ENCODE measurements at regions not wholly inside any gene's neighbourhood (a gene's known extent, or its start where the extent isn't known, plus 50 kb on each side); places are given as distances from the start of the nearest gene placed in this dataset.

DNA sequence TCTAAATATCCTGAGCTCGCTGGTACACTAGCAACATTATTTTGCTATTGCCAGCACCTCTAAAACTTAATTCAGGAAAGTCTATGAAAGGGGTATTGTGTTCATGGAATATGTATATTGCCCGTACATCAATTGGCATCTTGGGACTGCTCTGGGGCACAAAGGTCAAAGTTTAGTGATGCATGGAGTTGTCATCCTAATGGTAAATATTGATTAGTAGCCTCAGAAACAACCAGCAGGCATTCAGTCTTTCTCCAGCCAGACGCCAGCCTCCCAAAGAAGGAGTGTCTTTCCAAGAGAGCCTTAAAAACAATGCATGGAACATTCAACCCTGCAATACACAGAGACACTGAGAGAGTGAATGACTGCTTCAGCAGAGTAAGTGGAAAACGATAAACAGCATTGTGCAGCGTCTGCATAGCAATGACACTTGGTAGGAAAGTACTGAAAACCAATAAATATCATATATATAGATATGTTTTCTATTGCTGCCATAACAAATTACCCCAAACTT, 377.3 kb downstream of the SHQ1 start:
- Mint-ChIP-seq H3K4me3 (no peak overlapping the region), H3K4me1 (ENCODE audit: low read depth) (peaks cover 13% of the 10 kb centered on the region), H3K27me3 (ENCODE audit: low read depth) (peaks cover 6% of the 10 kb centered on the region), H3K9me3 (peaks cover 3% of the 10 kb centered on the region), H3K36me3 (ENCODE audit: insufficient read depth) (no peaks in the 10 kb centered on the region)
- ATAC-seq (no peak), DNase-seq (no peak)

DNA sequence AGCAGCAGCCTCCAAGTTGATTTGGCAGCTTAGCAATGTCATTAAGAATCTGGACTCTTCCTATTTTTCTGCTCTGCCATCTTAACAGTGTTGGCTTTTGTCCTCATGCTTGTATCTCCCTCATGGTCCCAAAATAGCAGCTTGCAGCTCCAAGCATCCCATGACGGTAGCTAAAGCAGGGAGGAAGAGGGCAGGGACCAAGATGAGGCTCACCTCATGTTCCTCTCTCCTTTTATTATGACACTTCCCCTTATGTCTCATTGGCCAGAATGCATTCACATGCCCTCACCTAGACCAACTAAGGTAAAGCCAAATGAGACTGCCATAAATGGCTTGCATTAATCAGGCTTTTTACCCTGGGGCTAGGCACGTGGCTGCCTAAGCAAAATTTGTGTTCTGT, 382.4 kb downstream of the SHQ1 start:
- H3K27me3 Mint-ChIP-seq (ENCODE audit: low read depth), result peaks cover 8% of the 10 kb centered on the region
- no peaks in the 10 kb centered on the region for H3K36me3 Mint-ChIP-seq (ENCODE audit: insufficient read depth)
- H3K4me3 Mint-ChIP-seq, result no peak overlapping the region
- DNase-seq (no peak), ATAC-seq (no peak)
- no peaks in the 10 kb centered on the region for H3K4me1 Mint-ChIP-seq (ENCODE audit: low read depth)
- peaks cover 3% of the 10 kb centered on the region for H3K9me3 Mint-ChIP-seq

DNA sequence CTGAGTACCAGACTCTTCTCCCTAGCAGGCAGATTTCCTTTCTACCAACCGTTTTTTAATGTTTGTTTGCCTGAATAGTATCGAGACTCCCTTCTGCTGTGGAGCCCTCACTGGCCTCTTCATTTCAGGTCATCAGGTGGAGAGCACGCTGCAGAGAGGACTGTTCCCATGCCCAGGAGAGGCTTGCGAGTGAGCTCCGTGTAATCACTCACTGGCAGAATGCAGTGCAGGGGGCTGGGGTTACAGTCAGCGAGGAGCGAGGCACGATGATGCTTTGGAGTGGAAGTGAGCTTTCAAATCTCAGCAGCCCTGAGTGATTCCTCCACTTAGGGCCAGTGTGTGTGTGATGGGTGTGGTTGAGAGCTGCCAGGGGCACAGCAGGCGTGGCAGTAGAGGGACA, 385.2 kb downstream of the SHQ1 start:
- no peak overlapping the region for H3K4me3 Mint-ChIP-seq
- H3K4me1 Mint-ChIP-seq (ENCODE audit: low read depth), result no peaks in the 10 kb centered on the region
- no peaks in the 10 kb centered on the region for H3K9me3 Mint-ChIP-seq
- no peaks in the 10 kb centered on the region for H3K36me3 Mint-ChIP-seq (ENCODE audit: insufficient read depth)
- H3K27me3 Mint-ChIP-seq (ENCODE audit: low read depth), result peaks cover 5% of the 10 kb centered on the region
- ATAC-seq, result no peak
- DNase-seq, result no peak

DNA sequence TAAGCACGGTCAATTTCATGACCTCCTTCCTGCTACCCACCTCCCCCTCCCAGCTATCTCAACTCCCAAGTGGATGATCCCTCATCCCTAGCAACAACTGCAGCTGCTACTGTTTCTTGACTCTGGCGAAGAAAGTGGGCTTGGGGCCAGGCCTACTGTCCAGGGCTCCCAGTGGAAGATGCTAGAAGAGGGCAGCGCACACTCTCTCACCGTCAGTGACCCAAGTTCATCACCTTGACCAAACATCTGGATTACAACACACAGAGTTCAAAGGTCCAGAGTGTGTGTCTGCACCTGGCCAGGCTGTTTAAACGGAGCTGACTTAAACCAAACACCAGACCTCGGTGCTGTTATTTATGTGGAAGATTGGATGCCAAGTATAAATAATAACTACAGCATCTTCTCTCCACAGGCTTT, 385.6 kb downstream of the SHQ1 start:
- DNase-seq (no peak), ATAC-seq (no peak)
- peaks cover 5% of the 10 kb centered on the region for H3K27me3 Mint-ChIP-seq (ENCODE audit: low read depth)
- no peaks in the 10 kb centered on the region for H3K4me1 Mint-ChIP-seq (ENCODE audit: low read depth)
- H3K4me3 Mint-ChIP-seq, result no peak overlapping the region
- H3K9me3 Mint-ChIP-seq, result no peaks in the 10 kb centered on the region
- no peaks in the 10 kb centered on the region for H3K36me3 Mint-ChIP-seq (ENCODE audit: insufficient read depth)

DNA sequence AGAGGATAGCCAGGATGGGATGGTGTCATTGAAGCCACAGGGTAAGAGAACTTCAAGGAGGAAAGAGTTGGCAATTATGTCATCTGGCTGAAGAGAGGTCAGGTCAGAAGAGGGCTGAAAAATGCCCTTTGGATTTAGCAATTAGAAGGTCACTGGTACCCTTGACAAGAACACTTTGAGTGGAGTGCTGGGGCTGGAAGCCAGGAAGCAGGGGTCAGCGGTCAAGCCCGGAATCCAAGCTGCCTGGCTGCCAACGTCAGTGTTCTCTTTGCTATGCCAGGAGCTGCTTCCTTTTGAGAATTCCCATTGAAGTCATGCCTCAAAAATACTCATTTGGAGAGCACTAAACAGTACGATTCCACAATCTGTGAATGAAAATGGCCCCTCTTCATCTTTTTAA, 386.5 kb downstream of the SHQ1 start:
- no peaks in the 10 kb centered on the region for H3K4me1 Mint-ChIP-seq (ENCODE audit: low read depth)
- no peaks in the 10 kb centered on the region for H3K36me3 Mint-ChIP-seq (ENCODE audit: insufficient read depth)
- no peaks in the 10 kb centered on the region for H3K9me3 Mint-ChIP-seq
- H3K4me3 Mint-ChIP-seq, result no peak overlapping the region
- ATAC-seq (no peak), DNase-seq (no peak)
- H3K27me3 Mint-ChIP-seq (ENCODE audit: low read depth), result peaks cover 5% of the 10 kb centered on the region

DNA sequence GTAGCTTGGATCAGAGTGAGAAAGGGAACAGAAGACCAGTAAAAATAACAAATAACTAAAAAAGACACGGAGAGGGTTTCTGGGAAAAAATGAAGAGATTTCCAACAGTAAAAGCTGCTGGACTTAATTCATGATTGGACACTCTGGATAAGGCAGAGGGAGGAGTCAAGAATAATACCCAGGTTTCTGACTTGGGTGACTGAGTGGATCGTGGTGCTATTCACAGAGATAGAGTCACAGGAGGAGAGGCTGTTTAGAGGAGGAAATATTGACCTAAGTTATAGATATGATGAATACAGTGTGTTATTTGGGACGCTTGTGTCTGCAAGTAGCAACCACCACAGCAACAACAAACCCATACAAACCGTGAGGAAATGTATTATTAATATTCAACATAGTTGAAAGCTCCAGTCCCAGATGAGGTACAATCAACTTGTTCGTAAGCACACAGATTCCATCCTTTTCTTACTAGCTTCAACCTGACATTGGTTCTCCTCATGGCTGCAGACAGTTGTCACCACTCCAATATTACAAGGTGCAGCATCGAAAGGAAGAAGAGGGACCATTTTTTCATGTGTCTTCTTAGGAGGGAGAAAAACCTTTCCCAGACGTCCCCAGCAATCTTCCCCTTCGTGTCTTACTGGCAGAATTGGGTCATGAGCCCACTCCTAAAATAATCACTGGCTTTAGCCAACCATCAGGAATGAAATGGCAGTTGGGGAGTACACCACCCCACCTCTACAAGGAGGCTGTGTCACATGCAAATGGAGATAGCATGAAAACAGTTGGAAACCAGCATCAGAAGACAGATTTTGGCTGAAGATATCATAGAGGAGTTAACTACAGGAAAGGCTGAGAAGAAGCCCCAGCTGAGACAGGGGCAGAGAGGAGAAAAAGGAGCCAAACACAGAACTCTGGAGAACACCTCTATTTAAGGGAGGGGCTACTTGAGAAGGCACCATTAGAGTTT, 387.8 kb downstream of the SHQ1 start:
- ATAC-seq, result no peak
- no peaks in the 10 kb centered on the region for H3K36me3 Mint-ChIP-seq (ENCODE audit: insufficient read depth)

DNA sequence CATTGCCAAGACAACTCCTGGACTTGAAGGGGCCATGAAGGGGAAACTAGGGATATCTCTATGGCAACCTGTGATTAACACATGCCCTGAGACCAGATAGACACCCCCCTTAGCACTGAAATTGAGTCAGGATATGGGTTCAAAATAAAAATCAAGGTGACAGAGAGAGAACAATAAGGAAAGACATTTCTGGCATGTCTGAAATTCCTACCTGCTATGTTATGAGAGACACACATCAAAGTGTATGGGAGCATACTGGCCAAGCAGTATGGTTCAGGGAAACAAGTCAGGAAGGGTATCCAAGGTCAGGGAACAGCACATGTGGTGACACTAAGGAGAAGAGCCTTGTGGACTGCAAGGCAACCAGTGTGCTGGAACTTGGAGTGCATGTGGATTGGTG, 388.7 kb downstream of the SHQ1 start:
- peaks cover 7% of the 10 kb centered on the region for H3K27me3 Mint-ChIP-seq (ENCODE audit: low read depth)
- ATAC-seq (no peak), DNase-seq (no peak)
- H3K36me3 Mint-ChIP-seq (ENCODE audit: insufficient read depth), result no peaks in the 10 kb centered on the region
- no peaks in the 10 kb centered on the region for H3K9me3 Mint-ChIP-seq
- H3K4me1 Mint-ChIP-seq (ENCODE audit: low read depth), result peaks cover 7% of the 10 kb centered on the region
- no peak overlapping the region for H3K4me3 Mint-ChIP-seq

More for the DNA sequence above, 387.8 kb downstream of the SHQ1 start:
- no peaks in the 10 kb centered on the region for H3K9me3 Mint-ChIP-seq
- DNase-seq, result no peak
- H3K4me3 Mint-ChIP-seq, result no peak overlapping the region
- peaks cover 5% of the 10 kb centered on the region for H3K27me3 Mint-ChIP-seq (ENCODE audit: low read depth)
- peaks cover 3% of the 10 kb centered on the region for H3K4me1 Mint-ChIP-seq (ENCODE audit: low read depth)

DNA sequence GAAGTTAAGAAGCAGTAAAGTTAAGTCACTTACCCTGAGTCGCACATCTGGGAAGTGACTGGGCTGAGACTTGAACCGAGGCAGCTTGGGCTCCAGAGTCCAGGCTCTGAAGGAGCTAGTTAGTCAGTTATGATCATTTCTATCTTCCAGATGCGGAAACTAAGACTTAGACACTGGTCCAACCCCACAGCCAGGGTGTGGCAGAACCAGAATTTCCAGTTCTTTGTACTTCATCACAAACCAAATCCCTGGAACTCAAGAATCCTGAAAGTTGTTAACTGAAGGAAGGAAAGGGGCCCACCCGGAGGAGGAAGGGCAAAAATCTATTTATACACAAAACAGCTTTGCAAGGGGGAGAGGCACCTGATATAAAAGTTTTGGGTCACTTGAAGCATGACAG, 389.9 kb downstream of the SHQ1 start:
- Mint-ChIP-seq H3K4me1 (ENCODE audit: low read depth) (peaks cover 7% of the 10 kb centered on the region), H3K4me3 (no peak overlapping the region), H3K27me3 (ENCODE audit: low read depth) (peaks cover 7% of the 10 kb centered on the region), H3K36me3 (ENCODE audit: insufficient read depth) (no peaks in the 10 kb centered on the region), H3K9me3 (no peaks in the 10 kb centered on the region)
- DNase-seq (no peak), ATAC-seq (no peak)

DNA sequence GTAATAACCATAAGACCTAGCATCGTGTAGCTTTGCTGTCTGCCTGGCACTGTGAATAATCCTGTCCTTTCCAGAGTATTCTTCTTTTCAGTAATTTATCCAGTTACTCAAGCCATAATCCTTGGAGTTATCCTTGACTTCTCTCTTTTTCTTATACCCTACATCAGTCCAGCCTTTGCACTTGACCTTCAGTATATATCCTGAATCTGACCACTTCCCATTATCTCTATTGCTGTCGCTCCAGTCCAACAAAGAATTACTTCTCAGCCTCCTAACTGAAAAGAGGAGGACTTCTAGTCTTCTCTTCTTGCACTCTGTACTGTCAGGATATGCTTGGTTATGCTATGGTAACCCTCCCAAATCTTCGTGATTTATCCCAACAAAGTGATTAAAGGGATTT, 393.8 kb downstream of the SHQ1 start:
- Mint-ChIP-seq H3K27me3 (ENCODE audit: low read depth) (peaks cover 17% of the 10 kb centered on the region), H3K36me3 (ENCODE audit: insufficient read depth) (no peaks in the 10 kb centered on the region), H3K4me3 (no peak overlapping the region), H3K9me3 (no peaks in the 10 kb centered on the region), H3K4me1 (ENCODE audit: low read depth) (peaks cover 7% of the 10 kb centered on the region)
- DNase-seq (no peak), ATAC-seq (no peak)

DNA sequence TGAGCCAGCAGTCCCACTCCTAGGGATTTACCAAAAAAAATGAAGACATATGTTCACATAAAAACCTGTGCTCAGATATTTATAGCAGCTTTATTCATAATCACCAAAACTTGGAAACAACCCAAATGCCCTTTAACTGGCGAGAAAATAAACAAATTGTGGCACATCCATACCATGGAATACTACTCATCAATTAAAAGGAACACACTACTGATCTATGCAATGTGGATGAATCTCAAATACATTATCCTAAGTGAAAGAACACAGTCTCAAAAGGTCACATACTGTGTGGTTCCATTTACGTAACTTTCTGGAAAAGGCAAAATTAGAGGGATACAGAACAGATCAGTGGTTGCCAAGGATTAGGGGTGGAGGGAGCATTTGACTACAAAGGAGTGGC, 394.5 kb downstream of the SHQ1 start:
- no peak overlapping the region for H3K4me3 Mint-ChIP-seq
- H3K4me1 Mint-ChIP-seq (ENCODE audit: low read depth), result peaks cover 7% of the 10 kb centered on the region
- ATAC-seq (no peak), DNase-seq (no peak)
- no peaks in the 10 kb centered on the region for H3K36me3 Mint-ChIP-seq (ENCODE audit: insufficient read depth)
- peaks cover 19% of the 10 kb centered on the region for H3K27me3 Mint-ChIP-seq (ENCODE audit: low read depth)
- no peaks in the 10 kb centered on the region for H3K9me3 Mint-ChIP-seq

DNA sequence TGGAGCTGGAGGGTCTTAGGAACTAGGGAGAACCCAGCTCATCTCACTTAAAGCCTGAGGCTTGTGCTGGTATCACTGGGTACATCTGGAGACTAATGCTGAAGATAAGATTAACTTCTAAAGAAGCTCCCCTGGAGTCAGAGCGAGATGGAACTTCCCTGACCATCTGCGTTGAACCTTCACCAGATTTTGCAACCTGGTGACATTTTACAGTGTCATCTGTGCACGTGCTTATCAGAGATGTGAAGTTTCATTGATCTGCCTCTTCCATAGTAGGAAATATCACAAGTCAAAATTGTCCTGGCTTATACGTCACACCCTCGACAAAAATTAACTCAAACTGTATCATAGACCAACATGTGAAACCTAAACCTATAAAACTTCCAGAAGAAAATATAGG, 395.5 kb downstream of the SHQ1 start:
- Mint-ChIP-seq H3K36me3 (ENCODE audit: insufficient read depth) (no peaks in the 10 kb centered on the region), H3K4me3 (no peak overlapping the region), H3K4me1 (ENCODE audit: low read depth) (peaks cover 7% of the 10 kb centered on the region), H3K9me3 (no peaks in the 10 kb centered on the region), H3K27me3 (ENCODE audit: low read depth) (peaks cover 19% of the 10 kb centered on the region)
- no peak for ATAC-seq
- no peak for DNase-seq

DNA sequence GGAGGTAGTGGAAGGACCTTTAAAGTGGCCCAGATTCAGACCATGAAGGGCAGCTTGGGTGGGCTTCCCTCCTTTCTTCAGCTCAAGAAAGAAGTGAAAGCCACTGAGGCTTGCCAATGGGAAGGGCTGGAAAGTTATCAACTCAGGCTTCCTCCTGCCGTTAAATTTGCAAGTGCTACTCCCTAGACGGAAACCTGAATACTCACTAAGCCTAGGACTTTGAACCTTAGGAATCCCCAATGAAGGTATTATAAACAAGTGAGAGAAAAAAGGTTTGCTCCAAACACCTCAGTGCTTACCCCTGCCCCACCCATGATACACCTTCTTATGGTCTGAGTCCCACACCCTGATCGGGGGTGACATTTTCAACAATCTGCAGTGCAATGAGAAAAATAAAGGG, 396.4 kb downstream of the SHQ1 start:
- ATAC-seq (no peak), DNase-seq (no peak)
- Mint-ChIP-seq H3K36me3 (ENCODE audit: insufficient read depth) (no peaks in the 10 kb centered on the region), H3K4me1 (ENCODE audit: low read depth) (peaks cover 7% of the 10 kb centered on the region), H3K27me3 (ENCODE audit: low read depth) (peaks cover 19% of the 10 kb centered on the region), H3K4me3 (no peak overlapping the region), H3K9me3 (no peaks in the 10 kb centered on the region)

DNA sequence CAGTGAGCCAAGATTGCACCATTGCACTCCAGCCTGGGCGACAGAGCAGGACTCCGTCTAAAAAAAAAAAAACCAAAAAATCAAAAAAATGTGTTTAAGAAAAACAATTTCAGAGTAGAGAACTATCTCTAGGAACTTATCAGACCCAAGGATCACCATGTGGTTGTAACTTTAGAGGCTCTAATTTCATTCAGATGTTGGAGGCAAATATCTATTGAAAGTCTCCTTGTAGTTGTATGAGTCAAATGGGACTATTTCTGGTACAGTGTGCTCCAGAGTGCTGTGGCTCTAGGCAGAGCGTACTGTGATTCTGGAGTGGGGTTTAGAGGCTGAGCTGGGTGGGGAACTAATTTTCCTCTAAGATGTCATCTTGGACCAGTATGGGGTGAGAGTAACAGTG, 398.7 kb downstream of the SHQ1 start:
- no peak overlapping the region for H3K4me3 Mint-ChIP-seq
- H3K36me3 Mint-ChIP-seq (ENCODE audit: insufficient read depth), result peaks cover 13% of the 10 kb centered on the region
- DNase-seq, result no peak
- no peak for ATAC-seq
- peaks cover 2% of the 10 kb centered on the region for H3K9me3 Mint-ChIP-seq
- H3K27me3 Mint-ChIP-seq (ENCODE audit: low read depth), result peaks cover 18% of the 10 kb centered on the region
- peaks cover 13% of the 10 kb centered on the region for H3K4me1 Mint-ChIP-seq (ENCODE audit: low read depth)

DNA sequence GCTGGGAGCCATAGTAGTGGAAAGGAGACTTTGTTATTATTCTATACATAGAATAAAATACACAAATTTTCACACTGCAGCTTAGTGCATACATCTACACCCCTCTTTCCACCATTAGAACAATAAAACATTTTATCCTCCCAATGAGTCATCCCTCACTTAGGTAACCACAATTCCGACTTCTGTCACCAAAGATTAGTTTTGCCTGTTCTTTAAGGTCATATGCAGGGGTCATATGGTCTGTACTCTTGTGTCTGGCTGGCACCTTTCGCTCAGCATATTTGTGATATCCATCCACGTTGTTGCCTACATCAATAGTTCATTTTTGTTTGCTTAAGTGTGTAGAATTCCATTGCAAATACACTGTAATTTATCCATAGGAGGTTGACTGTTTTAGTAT, 399.4 kb downstream of the SHQ1 start:
- ATAC-seq, result no peak
- peaks cover 18% of the 10 kb centered on the region for H3K27me3 Mint-ChIP-seq (ENCODE audit: low read depth)
- H3K4me1 Mint-ChIP-seq (ENCODE audit: low read depth), result peaks cover 20% of the 10 kb centered on the region
- peaks cover 7% of the 10 kb centered on the region for H3K9me3 Mint-ChIP-seq
- no peak overlapping the region for H3K4me3 Mint-ChIP-seq
- peaks cover 20% of the 10 kb centered on the region for H3K36me3 Mint-ChIP-seq (ENCODE audit: insufficient read depth)
- DNase-seq, result no peak

DNA sequence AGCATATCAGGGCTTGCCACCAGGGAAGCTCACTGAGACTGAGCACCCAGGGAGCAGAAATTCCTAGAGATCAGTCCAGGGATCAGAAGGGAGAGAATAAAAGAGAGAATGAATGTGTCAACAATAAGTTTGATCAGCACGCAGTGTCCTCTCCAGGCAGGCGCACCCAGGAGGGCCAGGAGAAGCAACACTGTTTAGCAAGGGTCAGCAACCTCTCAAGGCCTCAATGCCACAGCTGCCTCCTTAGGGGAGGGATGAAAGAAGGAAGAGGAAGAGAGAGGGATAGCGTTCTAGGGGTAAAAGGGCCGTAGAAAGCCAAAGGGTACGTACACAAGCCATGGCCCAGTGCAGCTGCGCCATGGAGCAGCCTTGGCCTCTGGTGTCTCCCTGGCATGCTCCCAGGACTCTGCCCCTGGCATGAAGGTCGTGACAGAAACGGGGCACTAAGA, 399.8 kb downstream of the SHQ1 start:
- peaks cover 24% of the 10 kb centered on the region for H3K4me1 Mint-ChIP-seq (ENCODE audit: low read depth)
- DNase-seq, result no peak
- ATAC-seq, result no peak
- peaks cover 7% of the 10 kb centered on the region for H3K9me3 Mint-ChIP-seq
- H3K4me3 Mint-ChIP-seq, result no peak overlapping the region
- H3K27me3 Mint-ChIP-seq (ENCODE audit: low read depth), result peaks cover 18% of the 10 kb centered on the region
- peaks cover 25% of the 10 kb centered on the region for H3K36me3 Mint-ChIP-seq (ENCODE audit: insufficient read depth)

Data from activated T-cell treated with anti-CD3 and anti-CD28 coated beads, Interleukin-2, amount 50 U/mL, for 4 hours (primary cell).